H1 (cell line): ENCODE measurements at regions not wholly inside any gene's neighbourhood (a gene's known extent, or its start where the extent isn't known, plus 50 kb on each side); places are given as distances from the start of the nearest gene placed in this dataset.

Experiments used
- CTCF ChIA-PET: fragments of 300-600 bp; sonication (Branson Sonifier 250); formaldehyde crosslinking; loops from one replicate; lab custom pipeline; 2021; ENCODE audit not compliant: partially characterized antibody; lab: Charles Lee
- POLR2A ChIA-PET: fragments of 300-600 bp; sonication (Branson Sonifier 250); formaldehyde crosslinking; loops from one replicate; lab custom pipeline; 2021; ENCODE audit warnings: inconsistent platforms; ENCODE audit not compliant: partially characterized antibody; lab: Charles Lee
- DNase-seq, 2 experiments: peaks; one replicate each; pipeline versions ENCODE4 v3.0.0 to v3.0.0-alpha.2; 2010 to 2022; ENCODE audit warnings: low spot score in 2 of 2, low read depth in 1 of 2, mixed read lengths in 1 of 2
- FAIRE-seq: peaks from 2 replicates; lab custom pipeline; 2011; peaks lifted over from hg19 to GRCh38; lab: Jason Lieb, UNC
- H2AFZ ChIP-seq: 2 replicates; pipeline ENCODE4 v1.8.1; 2012; ENCODE audit warnings: low read length, inconsistent platforms
- H2AK5ac ChIP-seq: 2 replicates; pipeline ENCODE4 v1.6.1; 2013; ENCODE audit warnings: low read depth, low read length
- H2BK120ac ChIP-seq: replicated peaks from 2 replicates; pipeline ENCODE3; 2013; ENCODE audit warnings: low read depth, low read length, inconsistent platforms
- H2BK12ac ChIP-seq: 2 replicates; pipeline ENCODE4 v1.6.1; 2013; ENCODE audit warnings: low read depth, low read length
- H2BK15ac ChIP-seq: 2 replicates; pipeline ENCODE4 v1.6.1; 2013; ENCODE audit warnings: low read length
- H2BK20ac ChIP-seq: 2 replicates; pipeline ENCODE4 v1.6.1; 2013; ENCODE audit warnings: low read length
- H2BK5ac ChIP-seq: 2 replicates; pipeline ENCODE4 v1.6.1; 2013; ENCODE audit warnings: low read depth, low read length
- H3K14ac ChIP-seq: 2 replicates; pipeline ENCODE4 v1.6.1; 2013; ENCODE audit warnings: inconsistent platforms; ENCODE audit not compliant: insufficient read length
- H3K18ac ChIP-seq: 2 replicates; pipeline ENCODE4 v1.6.1; 2013; ENCODE audit warnings: low read length; ENCODE audit errors: extremely low read depth
- H3K23ac ChIP-seq: 2 replicates; pipeline ENCODE4 v1.6.1; 2013; ENCODE audit warnings: inconsistent platforms; ENCODE audit not compliant: insufficient read length
- H3K23me2 ChIP-seq: 2 replicates; pipeline ENCODE4 v1.6.1; 2013; ENCODE audit warnings: low read depth, low read length
- H3K27ac ChIP-seq: 2 replicates; pipeline ENCODE4 v1.6.1; 2011; ENCODE audit warnings: low read depth, low read length, inconsistent platforms
- H3K27me3 ChIP-seq, 4 experiments: replicated peaks in 1 of 4; 1 replicate in 1 of 4; 2 replicates in 3 of 4; pipeline versions ENCODE4 v1.6.1 to v1.8.1; 2011 to 2013; ENCODE audit warnings: low read length in 3 of 4, mild to moderate bottlenecking in 3 of 4, inconsistent platforms in 2 of 4, mixed read lengths in 2 of 4, moderate library complexity in 1 of 4; ENCODE audit not compliant: control insufficient read depth in 3 of 4, insufficient read depth in 3 of 4; ENCODE audit errors: extremely low read depth in 1 of 4
- H3K36me3 ChIP-seq, 4 experiments: 2 replicates each; pipeline versions ENCODE4 v1.6.1 to v1.8.1; 2011 to 2013; ENCODE audit warnings: mild to moderate bottlenecking in 4 of 4, low read length in 3 of 4, moderate library complexity in 2 of 4, control low read depth in 1 of 4, inconsistent platforms in 1 of 4; ENCODE audit not compliant: insufficient read depth in 4 of 4, control insufficient read depth in 2 of 4
- H3K4ac ChIP-seq: replicated peaks from 2 replicates; pipeline ENCODE3; 2013; ENCODE audit warnings: low read length, low read depth, mixed read lengths, inconsistent platforms; ENCODE audit not compliant: insufficient read length
- H3K4me1 ChIP-seq, 4 experiments: replicated peaks in 1 of 4; 1 replicate in 1 of 4; 2 replicates in 3 of 4; pipeline versions ENCODE4 v1.6.1 to v1.8.1; 2011 to 2013; ENCODE audit warnings: low read length in 3 of 4, inconsistent platforms in 2 of 4, mixed read lengths in 1 of 4; ENCODE audit not compliant: insufficient read depth in 4 of 4, control insufficient read depth in 3 of 4
- H3K4me2 ChIP-seq, 2 experiments: 2 replicates each; pipeline versions ENCODE4 v1.6.1 to v1.8.1; 2011 to 2013; ENCODE audit warnings: low read depth in 2 of 2, low read length in 2 of 2, control low read depth in 1 of 2, inconsistent platforms in 1 of 2, mild to moderate bottlenecking in 1 of 2; ENCODE audit not compliant: insufficient read depth in 1 of 2
- H3K4me3 ChIP-seq, 4 experiments: fragments of 200-600, 300-600 bp in 1 of 4; sonication (generic), shearing (Covaris generic), sonication (Bioruptor Twin) in 1 of 4; 2 replicates each; pipeline versions ENCODE4 v1.5.1 to v1.8.1; 2011 to 2016; ENCODE audit warnings: low read length in 4 of 4, low read depth in 3 of 4, control low read depth in 2 of 4, inconsistent platforms in 2 of 4, mild to moderate bottlenecking in 2 of 4, mixed read lengths in 1 of 4, moderate library complexity in 1 of 4; ENCODE audit not compliant: insufficient read depth in 2 of 4; ENCODE audit errors: extremely low read depth in 1 of 4
- H3K56ac ChIP-seq: replicated peaks from 2 replicates; pipeline ENCODE3; 2013; ENCODE audit warnings: low read depth, mild to moderate bottlenecking, mixed read lengths, low read length, inconsistent platforms; ENCODE audit not compliant: insufficient read length
- H3K79me1 ChIP-seq: 2 replicates; pipeline ENCODE4 v1.6.1; 2013; ENCODE audit warnings: low read depth, low read length, control low read depth
- H3K79me2 ChIP-seq, 2 experiments: 2 replicates each; pipeline versions ENCODE4 v1.6.1 to v1.8.1; 2012 to 2013; ENCODE audit warnings: low read length in 2 of 2, mild to moderate bottlenecking in 2 of 2, inconsistent platforms in 1 of 2; ENCODE audit not compliant: insufficient read depth in 2 of 2, control insufficient read depth in 1 of 2
- H3K9ac ChIP-seq, 4 experiments: replicated peaks in 1 of 4; 1 replicate in 1 of 4; 2 replicates in 3 of 4; pipeline versions ENCODE4 v1.6.1 to v1.8.1; 2011 to 2013; ENCODE audit warnings: low read depth in 3 of 4, low read length in 3 of 4, control low read depth in 2 of 4, mild to moderate bottlenecking in 2 of 4, moderate library complexity in 2 of 4, inconsistent platforms in 1 of 4; ENCODE audit errors: extremely low read depth in 1 of 4
- H3K9me3 ChIP-seq, 2 experiments: 2 replicates each; pipeline versions ENCODE4 v1.6.1 to v1.8.1; 2012 to 2013; ENCODE audit warnings: mild to moderate bottlenecking in 2 of 2, moderate library complexity in 2 of 2, control low read depth in 1 of 2, inconsistent platforms in 1 of 2, low read depth in 1 of 2, low read length in 1 of 2, mixed read lengths in 1 of 2; ENCODE audit not compliant: insufficient read depth in 2 of 2
- H4K20me1 ChIP-seq, 2 experiments: replicated peaks in 1 of 2; 2 replicates each; pipeline versions ENCODE3 to v1.8.1; 2011 to 2013; ENCODE audit warnings: inconsistent platforms in 2 of 2, low read length in 2 of 2, mild to moderate bottlenecking in 1 of 2; ENCODE audit not compliant: insufficient read depth in 2 of 2, control insufficient read depth in 1 of 2
- H4K5ac ChIP-seq: 2 replicates; pipeline ENCODE4 v1.6.1; 2013; ENCODE audit warnings: low read length, low read depth, mixed read lengths, inconsistent platforms; ENCODE audit not compliant: insufficient read length
- H4K8ac ChIP-seq: 2 replicates; pipeline ENCODE4 v1.8.0; 2013; ENCODE audit warnings: mild to moderate bottlenecking, moderate library complexity, low read length, inconsistent platforms; ENCODE audit not compliant: insufficient read depth; ENCODE audit errors: extremely low read depth
- H4K91ac ChIP-seq: replicated peaks from 2 replicates; pipeline ENCODE3; 2013; ENCODE audit warnings: low read length, mixed read lengths, inconsistent platforms; ENCODE audit not compliant: insufficient read length
- ASH2L ChIP-seq: fragments of 200-600, 300-600 bp; sonication (generic); IDR thresholded peaks from one replicate; pipeline ENCODE4 v1.7.1; 2017; ENCODE audit warnings: low read length
- BCL11A ChIP-seq, 2 experiments: IDR thresholded peaks; one replicate each; pipeline ENCODE4 v1.6.1; 2011; ENCODE audit warnings: low read depth in 2 of 2, low read length in 2 of 2, mild to moderate bottlenecking in 2 of 2
- CBX8 ChIP-seq: fragments of 300-800, 300-1000 bp; sonication (generic); IDR thresholded peaks from 2 replicates; pipeline ENCODE4 v1.7.1; 2016; ENCODE audit warnings: low read depth, low read length, borderline replicate concordance
- EZH2 ChIP-seq: fragments of 200-600 bp; sonication (generic); IDR thresholded peaks from 2 replicates; pipeline ENCODE4 v1.7.1; 2012; ENCODE audit warnings: low read depth, mild to moderate bottlenecking, moderate library complexity, low read length, inconsistent platforms; ENCODE audit not compliant: severe bottlenecking
- FOSL1 ChIP-seq: IDR thresholded peaks from 2 replicates; pipeline ENCODE4 v1.6.1; 2011; ENCODE audit warnings: mild to moderate bottlenecking, low read depth, low read length, moderate library complexity; ENCODE audit not compliant: insufficient read depth
- HDAC6 ChIP-seq: IDR thresholded peaks from one replicate; pipeline ENCODE4 v1.7.1; 2012; ENCODE audit warnings: low read depth, mild to moderate bottlenecking, inconsistent platforms, low read length, moderate library complexity
- POLR2A ChIP-seq, 2 experiments: IDR thresholded peaks; 1 replicate in 1 of 2; 2 replicates in 1 of 2; pipeline ENCODE4 v1.6.1; 2011; ENCODE audit warnings: low read depth in 2 of 2, low read length in 2 of 2, mild to moderate bottlenecking in 2 of 2; ENCODE audit errors: control extremely low read depth in 1 of 2
- POU5F1 ChIP-seq: IDR thresholded peaks from 2 replicates; pipeline ENCODE4 v1.6.1; 2011; ENCODE audit warnings: low read depth, mild to moderate bottlenecking, low read length, moderate library complexity
- RNF2 ChIP-seq: fragments of 200-900, 300-1000 bp; sonication (generic); IDR thresholded peaks from 2 replicates; pipeline ENCODE4 v1.7.1; 2016; ENCODE audit warnings: borderline replicate concordance, low read depth, mild to moderate bottlenecking, antibody characterized with exemption, low read length; ENCODE audit not compliant: poor library complexity, severe bottlenecking; ENCODE audit errors: missing control alignments
- RXRA ChIP-seq: IDR thresholded peaks from 2 replicates; pipeline ENCODE4 v1.6.1; 2011; ENCODE audit warnings: low read depth, mild to moderate bottlenecking, low read length, moderate library complexity; ENCODE audit not compliant: insufficient read depth
- SIRT6 ChIP-seq: IDR thresholded peaks from one replicate; pipeline ENCODE4 v1.7.1; 2012; ENCODE audit warnings: low read length, inconsistent platforms
- SP2 ChIP-seq: IDR thresholded peaks from 2 replicates; pipeline ENCODE4 v1.6.1; 2012; ENCODE audit warnings: mild to moderate bottlenecking, low read length, inconsistent platforms
- WGBS, 2 experiments: shearing (Covaris generic) in 1 of 2; methylation state at CpG; one replicate each; pipeline versions ENCODE4 v1.1.6 to v1.1.7; 2013 to 2015; ENCODE audit warnings: low lambda C conversion rate in 2 of 2, mixed read lengths in 2 of 2, inconsistent platforms in 1 of 2, low coverage in 1 of 2, missing lambda C conversion rate in 1 of 2; ENCODE audit not compliant: insufficient replicate concordance in 2 of 2, insufficient coverage in 1 of 2, insufficient read length in 1 of 2; ENCODE audit errors: extremely low coverage in 1 of 2, missing lambda C conversion rate in 1 of 2; 5-methylcytosine and 5-hydroxymethylcytosine counted together
- TF ChIP-seq, protein P1 (sequence below): IDR thresholded peaks from 2 replicates; pipeline ENCODE4 v1.6.1; 2011; ENCODE audit warnings: low read length, improper control_type of control experiment

GRCh38 chr2:204234248-204234647 lies 297.7 kb downstream of the ICOS start:
- Histone ChIP-seq H3K36me3 (no peaks in the 10 kb centered on the region), H2AFZ (no peak overlapping the region), H3K4me3 (no peak overlapping the region), H3K23ac (no peak overlapping the region), H3K9ac (no peak overlapping the region), H3K4me1 (no peaks in the 10 kb centered on the region), H2BK20ac (no peak overlapping the region), H3K79me2 (no peaks in the 10 kb centered on the region), H3K14ac (no peak overlapping the region), H2BK12ac (no peak overlapping the region), H4K8ac (no peak overlapping the region), H3K27ac (no peak overlapping the region), H2BK5ac (no peak overlapping the region), H2BK120ac (no peak overlapping the region), H4K20me1 (no peaks in the 10 kb centered on the region), H3K27me3 (peaks cover 1 to 14% (median 13%) of the 10 kb centered on the region in 4 experiments), H3K4ac (no peak overlapping the region), H2BK15ac (no peak overlapping the region), H2AK5ac (no peak overlapping the region), H3K56ac (no peak overlapping the region), H4K91ac (no peak overlapping the region), H3K18ac (no peak overlapping the region), H3K79me1 (no peaks in the 10 kb centered on the region), H3K9me3 (no peaks in the 10 kb centered on the region), H4K5ac (no peak overlapping the region), H3K4me2 (no peak overlapping the region), H3K23me2 (no peaks in the 10 kb centered on the region)
- TF ChIP-seq SP2 = no peak
- TF ChIP-seq RXRA = no peak
- no peak for TF ChIP-seq HDAC6
- TF ChIP-seq POU5F1 = no peak
- TF ChIP-seq CBX8 = no peak
- TF ChIP-seq ASH2L = no peak
- no peak for TF ChIP-seq EZH2
- no peak for TF ChIP-seq POLR2A (IDR thresholded peaks at IDR 0.05; ENCODE audit: control extremely low read depth in 1 of 2, low read depth in 2 of 2, low read length in 2 of 2)
- TF ChIP-seq RNF2 = no peak
- no peak for TF ChIP-seq FOSL1
- TF ChIP-seq, protein P1, sequence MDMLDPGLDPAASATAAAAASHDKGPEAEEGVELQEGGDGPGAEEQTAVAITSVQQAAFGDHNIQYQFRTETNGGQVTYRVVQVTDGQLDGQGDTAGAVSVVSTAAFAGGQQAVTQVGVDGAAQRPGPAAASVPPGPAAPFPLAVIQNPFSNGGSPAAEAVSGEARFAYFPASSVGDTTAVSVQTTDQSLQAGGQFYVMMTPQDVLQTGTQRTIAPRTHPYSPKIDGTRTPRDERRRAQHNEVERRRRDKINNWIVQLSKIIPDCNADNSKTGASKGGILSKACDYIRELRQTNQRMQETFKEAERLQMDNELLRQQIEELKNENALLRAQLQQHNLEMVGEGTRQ = no peak
- no peak for TF ChIP-seq SIRT6
- TF ChIP-seq BCL11A (IDR thresholded peaks at IDR 0.05; ENCODE audit: low read depth in 2 of 2, low read length in 2 of 2) = no peak
- WGBS, 2 experiments = 91% methylated on average over 3 of the region's 3 CpGs; no CpG with 5 or more reads in 1 of the 2 experiments
- DNase-seq (no peak), FAIRE-seq (no peak)
- ChIA-PET POLR2A (no interaction called here), CTCF (no interaction called here)
